EL (cell line): ENCODE measurements at regions not wholly inside any gene's neighbourhood (a gene's known extent, or its start where the extent isn't known, plus 50 kb on each side); places are given as distances from the start of the nearest gene placed in this dataset.
"Not testable (repeated sequence)": the region's sequence is repeated elsewhere in the genome, so short reads cannot be mapped to it uniquely, and the experiment has no call there.

Experiments
- DNase-seq: peaks from one replicate; pipeline ENCODE4 v3.0.0-alpha.2; 2016

GRCh38 chr16:85504242-85504641 lies 108.9 kb upstream of the GSE1 start:
- DNase-seq = no peak

GRCh38 chr16:85505794-85506634 lies 107.1 kb upstream of the GSE1 start:
- no peak for DNase-seq

- DNase-seq = no peak
Observed at GRCh38 chr16:85506635-85506911, 106.5 kb upstream of the GSE1 start.

DNA sequence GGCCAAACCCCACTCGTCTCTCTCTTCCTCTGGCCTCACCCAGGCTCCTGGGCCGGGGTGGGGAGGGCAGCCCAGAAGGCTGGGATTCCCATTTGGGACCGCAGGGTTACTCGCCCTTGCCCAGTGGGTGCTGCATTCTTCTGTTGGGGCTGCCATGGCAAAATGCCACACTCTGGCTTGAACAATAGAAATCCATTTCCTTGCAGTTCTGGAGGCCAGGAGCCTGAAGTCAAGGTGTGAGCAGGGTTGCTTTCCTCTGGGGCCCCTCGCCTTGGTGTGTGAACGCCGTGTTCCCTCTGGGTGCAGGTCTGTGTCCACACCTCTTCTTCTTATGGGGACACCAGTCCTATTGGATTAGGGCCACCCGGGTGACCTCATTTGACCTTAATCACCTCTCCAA lies 105.8 kb upstream of the GSE1 start:
- no peak for DNase-seq

DNA sequence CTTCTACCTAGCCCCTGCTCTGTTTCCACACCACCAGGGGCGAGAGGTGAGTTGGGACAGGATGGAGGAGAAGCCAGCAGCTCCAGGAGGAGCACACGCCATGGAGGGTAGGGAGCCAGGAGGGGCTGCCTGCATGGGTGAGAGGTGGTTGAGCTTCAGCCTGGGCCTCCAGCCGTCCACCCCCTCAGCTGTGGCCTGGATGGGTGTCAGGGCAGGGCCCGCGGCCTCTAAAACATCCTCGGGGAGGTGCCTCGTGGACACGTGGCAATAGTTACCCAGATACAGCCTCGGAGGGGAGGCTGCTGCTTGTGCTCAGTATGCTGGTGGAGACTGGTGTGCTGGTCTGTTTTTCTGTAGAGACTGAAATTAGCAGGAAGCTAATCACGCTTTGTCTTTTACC lies 104.7 kb upstream of the GSE1 start:
- DNase-seq = no peak

- DNase-seq = no peak
Observed at GRCh38 chr16:85508993-85509392, 104.1 kb upstream of the GSE1 start.

- DNase-seq = no peak
Observed at GRCh38 chr16:85510041-85510659, 103.0 kb upstream of the GSE1 start.

- DNase-seq = no peak
Observed at GRCh38 chr16:85511938-85512807, 100.9 kb upstream of the GSE1 start.

DNA sequence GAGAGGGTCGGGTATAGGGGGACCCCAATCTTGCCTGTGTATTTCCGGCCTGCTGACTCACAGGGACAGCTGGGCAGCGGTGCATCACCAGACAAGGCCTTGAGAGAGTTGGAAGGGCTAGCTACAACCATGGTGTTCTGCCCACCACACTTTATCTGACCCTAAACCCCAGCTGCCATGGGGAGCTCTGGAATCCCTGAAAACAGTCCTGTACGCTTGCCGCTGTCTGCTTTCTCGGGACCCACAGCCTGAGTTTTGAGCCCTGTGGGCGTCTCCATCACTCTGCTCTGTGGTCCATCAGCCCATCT lies 100.4 kb upstream of the GSE1 start:
- no peak for DNase-seq

DNA sequence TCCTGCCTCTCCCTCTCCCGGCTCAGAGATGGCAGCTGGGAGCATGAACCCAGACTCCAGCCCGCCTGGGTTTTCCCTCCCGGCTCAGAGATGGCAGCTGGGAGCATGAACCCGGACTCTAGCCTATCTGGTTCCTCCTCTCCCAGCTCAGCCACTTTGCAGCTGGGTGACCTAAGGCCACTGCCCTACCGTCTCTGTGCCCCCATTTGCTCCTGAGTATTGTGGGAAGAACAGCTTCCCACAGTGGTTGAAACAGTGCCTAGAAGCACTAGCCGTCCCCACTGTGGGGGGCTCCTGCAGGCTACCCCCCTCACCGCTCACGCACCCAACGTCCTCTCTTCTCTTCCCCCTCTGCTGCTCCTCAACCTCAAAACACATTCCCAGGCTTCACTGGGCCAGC lies 99.9 kb upstream of the GSE1 start:
- DNase-seq = no peak

DNA sequence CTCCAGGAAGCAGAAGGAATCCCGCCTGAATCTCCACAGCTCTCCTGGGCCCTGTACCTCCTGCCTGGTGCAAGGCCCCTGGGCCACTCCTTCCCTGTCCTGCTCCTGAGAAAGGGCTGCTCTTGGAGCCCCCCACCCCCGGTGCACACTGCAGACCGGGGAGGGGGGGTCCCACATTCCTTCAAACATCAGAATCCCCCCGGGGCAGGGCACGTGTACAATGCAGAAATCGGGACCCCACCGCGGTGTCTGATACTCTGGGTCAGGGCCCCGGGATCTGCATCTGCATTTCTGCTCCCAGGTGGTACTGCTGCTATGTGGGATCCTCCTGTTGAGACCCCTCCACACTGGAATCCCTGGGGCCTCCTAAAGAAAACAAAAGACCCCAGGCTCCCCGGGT lies 99.5 kb upstream of the GSE1 start:
- no peak for DNase-seq

- no peak for DNase-seq
Observed at GRCh38 chr16:85514295-85514597, 98.9 kb upstream of the GSE1 start.

DNA sequence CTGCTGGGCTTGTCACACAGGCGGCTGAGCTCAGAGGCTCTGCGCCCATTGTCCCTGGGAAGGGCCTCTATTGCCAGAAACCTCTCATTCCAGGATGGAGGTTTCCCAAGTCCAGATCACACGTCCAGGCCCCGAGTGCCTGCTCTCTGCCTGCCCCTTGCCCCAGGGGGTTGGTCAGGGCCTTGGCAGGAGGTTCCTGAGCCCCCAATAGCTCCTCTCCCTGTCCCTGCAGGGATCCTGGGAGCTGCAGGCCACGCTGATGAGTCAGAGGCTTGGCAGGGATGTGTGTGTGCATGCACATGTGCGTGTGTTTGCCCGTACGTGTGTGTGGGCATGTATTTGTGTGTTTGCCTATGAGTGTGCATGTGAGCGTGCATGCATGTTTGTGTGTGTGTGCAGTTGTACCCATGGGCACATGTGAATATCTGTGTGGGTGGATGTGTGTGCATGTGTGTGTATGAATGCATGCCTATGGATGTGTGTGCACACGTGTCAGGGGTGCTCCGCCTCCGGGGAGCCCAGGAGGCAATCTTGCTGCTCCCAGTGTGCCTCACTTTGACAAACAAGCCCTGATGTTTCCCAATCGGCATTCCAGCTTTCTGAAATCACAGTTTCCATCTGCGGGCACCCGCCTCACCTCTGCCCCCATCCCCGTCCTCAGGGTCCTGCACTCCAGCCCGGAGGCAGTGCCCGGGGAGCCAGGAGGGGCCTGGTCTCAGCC lies 98.4 kb upstream of the GSE1 start:
- peak; percentile 98 for DNase-seq

- DNase-seq = no peak
Observed at GRCh38 chr16:85515319-85515745, 97.8 kb upstream of the GSE1 start.

DNA sequence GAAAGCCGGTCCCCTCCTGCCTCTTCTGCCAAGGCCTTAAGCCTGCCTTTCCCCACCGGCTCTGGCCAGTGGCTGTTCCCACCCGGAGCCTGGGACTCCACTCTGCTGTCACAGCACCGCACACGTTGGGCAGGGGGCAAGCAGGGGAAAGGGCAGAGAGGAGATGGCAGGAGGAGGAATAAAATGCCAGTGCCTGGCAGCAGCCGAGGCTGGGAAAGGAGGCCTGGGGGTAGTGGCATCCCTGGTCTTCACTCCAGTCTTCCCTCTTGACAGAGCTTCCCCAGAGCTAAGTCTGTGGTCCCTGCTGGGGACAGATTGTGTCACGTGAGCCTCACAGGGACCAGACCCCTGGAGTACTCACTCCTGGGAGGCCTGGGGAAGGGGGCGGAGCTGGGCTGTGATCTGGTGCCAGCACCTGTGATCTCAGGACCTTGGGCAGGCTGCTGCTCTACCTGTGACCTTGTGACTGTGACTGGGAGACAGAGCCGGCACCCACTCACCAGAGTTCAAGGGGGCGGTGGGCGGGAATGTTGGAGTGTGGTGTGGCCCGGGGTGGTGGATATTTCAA lies 97.2 kb upstream of the GSE1 start:
- DNase-seq = peak; percentile 13

- DNase-seq = no peak
Observed at GRCh38 chr16:85517154-85517553, 96.0 kb upstream of the GSE1 start.

DNA sequence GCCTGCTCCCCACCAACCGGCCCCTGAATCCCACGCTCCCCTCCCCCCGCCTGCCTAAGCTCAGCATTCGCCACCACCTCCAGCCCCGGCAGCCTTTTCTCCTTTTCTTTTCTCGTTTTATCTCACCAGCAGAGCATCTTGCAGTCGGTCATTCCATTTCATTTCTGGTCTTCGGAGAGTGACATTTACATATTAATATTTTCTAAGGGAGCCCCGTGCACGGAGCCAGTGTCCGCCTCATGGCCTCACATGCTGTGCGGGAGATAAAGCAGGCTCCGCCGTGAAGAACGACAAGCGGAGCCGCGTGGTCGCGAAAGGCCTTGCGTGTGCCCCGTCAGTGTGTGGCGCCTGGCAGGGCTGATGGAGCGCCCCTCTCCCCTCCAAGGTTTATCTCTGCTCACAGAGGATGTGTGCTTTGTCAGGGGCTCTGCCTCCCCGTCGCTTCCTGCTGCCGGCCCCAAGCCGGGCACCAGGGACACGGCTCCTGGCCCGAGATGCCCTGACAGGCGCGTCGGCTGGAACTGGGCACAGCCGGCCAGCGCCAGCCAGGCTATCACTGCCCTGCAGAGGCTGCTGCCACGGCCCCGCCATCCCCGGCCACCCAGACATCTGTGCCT lies 95.5 kb upstream of the GSE1 start:
- no peak for DNase-seq

GRCh38 chr16:85518398-85519049 lies 94.6 kb upstream of the GSE1 start:
- DNase-seq = no peak

DNA sequence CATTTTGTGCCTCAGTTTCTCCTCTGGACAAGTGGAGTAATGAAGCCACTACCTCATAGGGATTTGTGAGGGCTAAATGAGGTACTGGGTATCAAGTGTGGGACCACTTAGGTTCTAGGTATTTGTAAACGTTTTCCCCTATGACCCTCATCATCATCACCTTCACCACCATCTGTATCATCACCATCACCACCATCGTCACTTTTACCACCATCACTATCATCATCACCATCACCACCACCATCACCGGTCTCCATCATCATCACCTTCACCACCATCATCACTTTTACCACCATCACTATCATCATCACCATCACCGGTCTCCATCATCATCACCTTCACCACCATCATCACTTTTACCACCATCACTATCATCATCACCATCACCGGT lies 94.1 kb upstream of the GSE1 start:
- not testable (repeated sequence) for DNase-seq

GRCh38 chr16:85519540-85520231 lies 93.4 kb upstream of the GSE1 start:
- DNase-seq = no peak

- DNase-seq = no peak
Observed at GRCh38 chr16:85520853-85521521, 92.1 kb upstream of the GSE1 start.
